ENCODE measurements at regions not wholly inside any gene's neighbourhood (a gene's known extent, or its start where the extent isn't known, plus 50 kb on each side); places are given as distances from the start of the nearest gene placed in this dataset.

- no peaks in the 10 kb centered on the region for H3K9me3 Mint-ChIP-seq
Measured at GRCh38 chr9:31067418-31067817, 1317.0 kb upstream of the ACO1 start.

GRCh38 chr9:31071606-31072286, 1312.7 kb upstream of the ACO1 start:
- no peaks in the 10 kb centered on the region for H3K4me1 Mint-ChIP-seq
- no peak for DNase-seq
- H3K27ac Mint-ChIP-seq = no peak overlapping the region
- no peaks in the 10 kb centered on the region for H3K9me3 Mint-ChIP-seq
- intact Hi-C loops (cut with micrococcal nuclease) = no loop called here
- H3K36me3 Mint-ChIP-seq (ENCODE audit: low read depth) = no peaks in the 10 kb centered on the region
- no peak overlapping the region for H3K4me3 Mint-ChIP-seq
- H3K27me3 Mint-ChIP-seq = no peaks in the 10 kb centered on the region

More at GRCh38 chr9:31067418-31067817, 1317.0 kb upstream of the ACO1 start:
- Mint-ChIP-seq H3K4me1 (no peaks in the 10 kb centered on the region), H3K36me3 (ENCODE audit: low read depth) (no peaks in the 10 kb centered on the region), H3K27ac (no peak overlapping the region), H3K4me3 (no peak overlapping the region), H3K27me3 (no peaks in the 10 kb centered on the region)
- DNase-seq = no peak
- intact Hi-C loops (cut with micrococcal nuclease) = no loop called here

GRCh38 chr9:31078175-31078574, 1306.3 kb upstream of the ACO1 start:
- intact Hi-C loops (cut with micrococcal nuclease) = no loop called here
- Mint-ChIP-seq H3K9me3 (no peaks in the 10 kb centered on the region), H3K36me3 (ENCODE audit: low read depth) (no peaks in the 10 kb centered on the region), H3K27me3 (no peaks in the 10 kb centered on the region), H3K27ac (no peak overlapping the region), H3K4me3 (no peak overlapping the region), H3K4me1 (no peaks in the 10 kb centered on the region)
- no peak for DNase-seq

- Mint-ChIP-seq H3K9me3 (no peaks in the 10 kb centered on the region), H3K36me3 (ENCODE audit: low read depth) (no peaks in the 10 kb centered on the region), H3K4me1 (no peaks in the 10 kb centered on the region), H3K4me3 (no peak overlapping the region), H3K27ac (no peak overlapping the region), H3K27me3 (no peaks in the 10 kb centered on the region)
- intact Hi-C loops (cut with micrococcal nuclease) = no loop called here
- DNase-seq = no peak
Measured at GRCh38 chr9:31084350-31084749, 1300.1 kb upstream of the ACO1 start.

GRCh38 chr9:31089549-31090221, 1294.8 kb upstream of the ACO1 start:
- intact Hi-C loops (cut with micrococcal nuclease) = no loop called here
- Mint-ChIP-seq H3K4me1 (no peaks in the 10 kb centered on the region), H3K36me3 (ENCODE audit: low read depth) (no peaks in the 10 kb centered on the region), H3K4me3 (no peak overlapping the region), H3K27me3 (no peaks in the 10 kb centered on the region), H3K27ac (no peak overlapping the region), H3K9me3 (no peaks in the 10 kb centered on the region)
- no peak for DNase-seq

- Mint-ChIP-seq H3K36me3 (ENCODE audit: low read depth) (no peaks in the 10 kb centered on the region), H3K4me1 (no peaks in the 10 kb centered on the region), H3K9me3 (no peaks in the 10 kb centered on the region), H3K4me3 (no peak overlapping the region), H3K27ac (no peak overlapping the region), H3K27me3 (peaks cover 4% of the 10 kb centered on the region)
- no peak for DNase-seq
- intact Hi-C loops (cut with micrococcal nuclease) = no loop called here
Measured at GRCh38 chr9:31100311-31100710, 1284.1 kb upstream of the ACO1 start.

- DNase-seq = no peak
- Mint-ChIP-seq H3K4me3 (no peak overlapping the region), H3K27ac (no peak overlapping the region), H3K9me3 (no peaks in the 10 kb centered on the region), H3K4me1 (no peaks in the 10 kb centered on the region), H3K36me3 (ENCODE audit: low read depth) (no peaks in the 10 kb centered on the region), H3K27me3 (peaks cover 4% of the 10 kb centered on the region)
- intact Hi-C loops (cut with micrococcal nuclease) = no loop called here
Measured at GRCh38 chr9:31103836-31104235, 1280.6 kb upstream of the ACO1 start.

GRCh38 chr9:31104249-31104648, 1280.2 kb upstream of the ACO1 start:
- no peak for DNase-seq
- no peak overlapping the region for H3K27ac Mint-ChIP-seq
- intact Hi-C loops (cut with micrococcal nuclease) = no loop called here
- no peaks in the 10 kb centered on the region for H3K36me3 Mint-ChIP-seq (ENCODE audit: low read depth)
- no peak overlapping the region for H3K4me3 Mint-ChIP-seq
- no peaks in the 10 kb centered on the region for H3K4me1 Mint-ChIP-seq
- peaks cover 4% of the 10 kb centered on the region for H3K27me3 Mint-ChIP-seq
- no peaks in the 10 kb centered on the region for H3K9me3 Mint-ChIP-seq

- H3K4me1 Mint-ChIP-seq = no peaks in the 10 kb centered on the region
- H3K4me3 Mint-ChIP-seq = no peak overlapping the region
- no peaks in the 10 kb centered on the region for H3K27me3 Mint-ChIP-seq
- DNase-seq = no peak
- H3K27ac Mint-ChIP-seq = no peak overlapping the region
- intact Hi-C loops (cut with micrococcal nuclease) = no loop called here
- no peaks in the 10 kb centered on the region for H3K9me3 Mint-ChIP-seq
- H3K36me3 Mint-ChIP-seq (ENCODE audit: low read depth) = no peaks in the 10 kb centered on the region
Measured at GRCh38 chr9:31112491-31112890, 1272.0 kb upstream of the ACO1 start.

GRCh38 chr9:31114346-31114745, 1270.1 kb upstream of the ACO1 start:
- no peaks in the 10 kb centered on the region for H3K4me1 Mint-ChIP-seq
- no peaks in the 10 kb centered on the region for H3K9me3 Mint-ChIP-seq
- DNase-seq = no peak
- H3K27ac Mint-ChIP-seq = no peak overlapping the region
- no peaks in the 10 kb centered on the region for H3K27me3 Mint-ChIP-seq
- intact Hi-C loops (cut with micrococcal nuclease) = no loop called here
- H3K36me3 Mint-ChIP-seq (ENCODE audit: low read depth) = no peaks in the 10 kb centered on the region
- no peak overlapping the region for H3K4me3 Mint-ChIP-seq

GRCh38 chr9:31119890-31120454, 1264.5 kb upstream of the ACO1 start:
- H3K27ac Mint-ChIP-seq = no peak overlapping the region
- no peaks in the 10 kb centered on the region for H3K27me3 Mint-ChIP-seq
- H3K9me3 Mint-ChIP-seq = no peaks in the 10 kb centered on the region
- H3K36me3 Mint-ChIP-seq (ENCODE audit: low read depth) = no peaks in the 10 kb centered on the region
- no peak overlapping the region for H3K4me3 Mint-ChIP-seq
- H3K4me1 Mint-ChIP-seq = no peaks in the 10 kb centered on the region
- intact Hi-C loops (cut with micrococcal nuclease) = loop anchor here (2.0 kb wide), 2 partner anchors 681 to 1131 kb away; no protein-coding TSS in a partner anchor
- DNase-seq = peak; percentile 75

- no peak overlapping the region for H3K4me3 Mint-ChIP-seq
- no peak overlapping the region for H3K27ac Mint-ChIP-seq
- H3K27me3 Mint-ChIP-seq = no peaks in the 10 kb centered on the region
- H3K4me1 Mint-ChIP-seq = no peaks in the 10 kb centered on the region
- intact Hi-C loops (cut with micrococcal nuclease) = no loop called here
- H3K36me3 Mint-ChIP-seq (ENCODE audit: low read depth) = no peaks in the 10 kb centered on the region
- no peak for DNase-seq
- H3K9me3 Mint-ChIP-seq = no peaks in the 10 kb centered on the region
Measured at GRCh38 chr9:31124389-31124788, 1260.1 kb upstream of the ACO1 start.

GRCh38 chr9:31135567-31135966, 1248.9 kb upstream of the ACO1 start:
- Mint-ChIP-seq H3K4me1 (no peaks in the 10 kb centered on the region), H3K9me3 (no peaks in the 10 kb centered on the region), H3K36me3 (ENCODE audit: low read depth) (no peaks in the 10 kb centered on the region), H3K4me3 (no peak overlapping the region), H3K27me3 (no peaks in the 10 kb centered on the region), H3K27ac (no peak overlapping the region)
- intact Hi-C loops (cut with micrococcal nuclease) = no loop called here
- DNase-seq = no peak

GRCh38 chr9:31136524-31136923, 1247.9 kb upstream of the ACO1 start:
- intact Hi-C loops (cut with micrococcal nuclease) = no loop called here
- Mint-ChIP-seq H3K9me3 (no peaks in the 10 kb centered on the region), H3K4me3 (no peak overlapping the region), H3K27ac (no peak overlapping the region), H3K36me3 (ENCODE audit: low read depth) (no peaks in the 10 kb centered on the region), H3K4me1 (no peaks in the 10 kb centered on the region), H3K27me3 (no peaks in the 10 kb centered on the region)
- DNase-seq = no peak
